ENCODE measurements at regions not wholly inside any gene's neighbourhood (a gene's known extent, or its start where the extent isn't known, plus 50 kb on each side); places are given as distances from the start of the nearest gene placed in this dataset.

- Histone ChIP-seq H3K9ac (ENCODE audit: low read length) (no peak overlapping the region), H3K36me3 (ENCODE audit: insufficient read depth, low read length) (no peaks in the 10 kb centered on the region), H3K27me3 (ENCODE audit: control insufficient read depth in 1 of 2, insufficient read depth in 2 of 2, low read length in 2 of 2) (no peaks in the 10 kb centered on the region), H3K4me3 (ENCODE audit: low read depth in 1 of 2, low read length in 2 of 2) (no peak overlapping the region), H3K27ac (ENCODE audit: low read depth, low read length) (no peak overlapping the region), H3K4me1 (ENCODE audit: insufficient read depth, low read length) (no peaks in the 10 kb centered on the region), H3K9me3 (ENCODE audit: low read length) (no peaks in the 10 kb centered on the region)
Measured at GRCh38 chr20:52921340-52921739, 50.8 kb upstream of the TSHZ2 start.

GRCh38 chr20:52918311-52918710 is 53.8 kb upstream of the TSHZ2 start:
- H3K27me3 ChIP-seq (ENCODE audit: control insufficient read depth in 1 of 2, insufficient read depth in 2 of 2, low read length in 2 of 2), result no peaks in the 10 kb centered on the region
- H3K4me1 ChIP-seq (ENCODE audit: insufficient read depth, low read length), result no peaks in the 10 kb centered on the region
- H3K9ac ChIP-seq (ENCODE audit: low read length), result no peak overlapping the region
- no peaks in the 10 kb centered on the region for H3K36me3 ChIP-seq (ENCODE audit: insufficient read depth, low read length)
- no peaks in the 10 kb centered on the region for H3K9me3 ChIP-seq (ENCODE audit: low read length)
- H3K27ac ChIP-seq (ENCODE audit: low read depth, low read length), result no peak overlapping the region
- no peak overlapping the region for H3K4me3 ChIP-seq (ENCODE audit: low read depth in 1 of 2, low read length in 2 of 2)

GRCh38 chr20:52915564-52915963 is 56.6 kb upstream of the TSHZ2 start:
- Histone ChIP-seq H3K9ac (ENCODE audit: low read length) (no peak overlapping the region), H3K4me1 (ENCODE audit: insufficient read depth, low read length) (no peaks in the 10 kb centered on the region), H3K4me3 (ENCODE audit: low read depth in 1 of 2, low read length in 2 of 2) (no peak overlapping the region), H3K36me3 (ENCODE audit: insufficient read depth, low read length) (no peaks in the 10 kb centered on the region), H3K9me3 (ENCODE audit: low read length) (no peaks in the 10 kb centered on the region), H3K27ac (ENCODE audit: low read depth, low read length) (no peak overlapping the region), H3K27me3 (ENCODE audit: control insufficient read depth in 1 of 2, insufficient read depth in 2 of 2, low read length in 2 of 2) (no peaks in the 10 kb centered on the region)

GRCh38 chr20:52914870-52915269 is 57.3 kb upstream of the TSHZ2 start:
- no peak overlapping the region for H3K9ac ChIP-seq (ENCODE audit: low read length)
- H3K9me3 ChIP-seq (ENCODE audit: low read length), result no peaks in the 10 kb centered on the region
- no peaks in the 10 kb centered on the region for H3K27me3 ChIP-seq (ENCODE audit: control insufficient read depth in 1 of 2, insufficient read depth in 2 of 2, low read length in 2 of 2)
- no peaks in the 10 kb centered on the region for H3K36me3 ChIP-seq (ENCODE audit: insufficient read depth, low read length)
- H3K4me3 ChIP-seq (ENCODE audit: low read depth in 1 of 2, low read length in 2 of 2), result no peak overlapping the region
- no peaks in the 10 kb centered on the region for H3K4me1 ChIP-seq (ENCODE audit: insufficient read depth, low read length)
- no peak overlapping the region for H3K27ac ChIP-seq (ENCODE audit: low read depth, low read length)

- Histone ChIP-seq H3K4me3 (ENCODE audit: low read depth in 1 of 2, low read length in 2 of 2) (no peak overlapping the region), H3K9ac (ENCODE audit: low read length) (no peak overlapping the region), H3K4me1 (ENCODE audit: insufficient read depth, low read length) (no peaks in the 10 kb centered on the region), H3K27me3 (ENCODE audit: control insufficient read depth in 1 of 2, insufficient read depth in 2 of 2, low read length in 2 of 2) (no peaks in the 10 kb centered on the region), H3K9me3 (ENCODE audit: low read length) (no peaks in the 10 kb centered on the region), H3K27ac (ENCODE audit: low read depth, low read length) (no peak overlapping the region), H3K36me3 (ENCODE audit: insufficient read depth, low read length) (no peaks in the 10 kb centered on the region)
Measured at GRCh38 chr20:52913650-52914387, 58.3 kb upstream of the TSHZ2 start.

- Histone ChIP-seq H3K4me3 (ENCODE audit: low read depth in 1 of 2, low read length in 2 of 2) (no peak overlapping the region), H3K27me3 (ENCODE audit: control insufficient read depth in 1 of 2, insufficient read depth in 2 of 2, low read length in 2 of 2) (no peaks in the 10 kb centered on the region), H3K4me1 (ENCODE audit: insufficient read depth, low read length) (no peaks in the 10 kb centered on the region), H3K36me3 (ENCODE audit: insufficient read depth, low read length) (no peaks in the 10 kb centered on the region), H3K9ac (ENCODE audit: low read length) (no peak overlapping the region), H3K27ac (ENCODE audit: low read depth, low read length) (no peak overlapping the region), H3K9me3 (ENCODE audit: low read length) (no peaks in the 10 kb centered on the region)
Measured at GRCh38 chr20:52905241-52905994, 66.7 kb upstream of the TSHZ2 start.

GRCh38 chr20:52904837-52905236 is 67.3 kb upstream of the TSHZ2 start:
- Histone ChIP-seq H3K9ac (ENCODE audit: low read length) (no peak overlapping the region), H3K36me3 (ENCODE audit: insufficient read depth, low read length) (no peaks in the 10 kb centered on the region), H3K27ac (ENCODE audit: low read depth, low read length) (no peak overlapping the region), H3K9me3 (ENCODE audit: low read length) (no peaks in the 10 kb centered on the region), H3K27me3 (ENCODE audit: control insufficient read depth in 1 of 2, insufficient read depth in 2 of 2, low read length in 2 of 2) (no peaks in the 10 kb centered on the region), H3K4me3 (ENCODE audit: low read depth in 1 of 2, low read length in 2 of 2) (no peak overlapping the region), H3K4me1 (ENCODE audit: insufficient read depth, low read length) (no peaks in the 10 kb centered on the region)

- no peak overlapping the region for H3K27ac ChIP-seq (ENCODE audit: low read depth, low read length)
- no peaks in the 10 kb centered on the region for H3K9me3 ChIP-seq (ENCODE audit: low read length)
- H3K9ac ChIP-seq (ENCODE audit: low read length), result no peak overlapping the region
- H3K36me3 ChIP-seq (ENCODE audit: insufficient read depth, low read length), result no peaks in the 10 kb centered on the region
- H3K4me3 ChIP-seq (ENCODE audit: low read depth in 1 of 2, low read length in 2 of 2), result no peak overlapping the region
- no peaks in the 10 kb centered on the region for H3K27me3 ChIP-seq (ENCODE audit: control insufficient read depth in 1 of 2, insufficient read depth in 2 of 2, low read length in 2 of 2)
- H3K4me1 ChIP-seq (ENCODE audit: insufficient read depth, low read length), result no peaks in the 10 kb centered on the region
Measured at GRCh38 chr20:52899041-52899608, 73.0 kb upstream of the TSHZ2 start.

- H3K9ac ChIP-seq (ENCODE audit: low read length), result no peak overlapping the region
- no peaks in the 10 kb centered on the region for H3K9me3 ChIP-seq (ENCODE audit: low read length)
- no peak overlapping the region for H3K4me3 ChIP-seq (ENCODE audit: low read depth in 1 of 2, low read length in 2 of 2)
- H3K27ac ChIP-seq (ENCODE audit: low read depth, low read length), result no peak overlapping the region
- no peaks in the 10 kb centered on the region for H3K27me3 ChIP-seq (ENCODE audit: control insufficient read depth in 1 of 2, insufficient read depth in 2 of 2, low read length in 2 of 2)
- no peaks in the 10 kb centered on the region for H3K36me3 ChIP-seq (ENCODE audit: insufficient read depth, low read length)
- H3K4me1 ChIP-seq (ENCODE audit: insufficient read depth, low read length), result no peaks in the 10 kb centered on the region
Measured at GRCh38 chr20:52896348-52896747, 75.8 kb upstream of the TSHZ2 start.

- Histone ChIP-seq H3K4me3 (ENCODE audit: low read depth in 1 of 2, low read length in 2 of 2) (no peak overlapping the region), H3K9me3 (ENCODE audit: low read length) (no peaks in the 10 kb centered on the region), H3K27me3 (ENCODE audit: control insufficient read depth in 1 of 2, insufficient read depth in 2 of 2, low read length in 2 of 2) (no peaks in the 10 kb centered on the region), H3K4me1 (ENCODE audit: insufficient read depth, low read length) (no peaks in the 10 kb centered on the region), H3K9ac (ENCODE audit: low read length) (no peak overlapping the region), H3K36me3 (ENCODE audit: insufficient read depth, low read length) (no peaks in the 10 kb centered on the region), H3K27ac (ENCODE audit: low read depth, low read length) (no peak overlapping the region)
Measured at GRCh38 chr20:52895701-52896100, 76.5 kb upstream of the TSHZ2 start.

- H3K36me3 ChIP-seq (ENCODE audit: insufficient read depth, low read length), result no peaks in the 10 kb centered on the region
- no peak overlapping the region for H3K27ac ChIP-seq (ENCODE audit: low read depth, low read length)
- no peaks in the 10 kb centered on the region for H3K9me3 ChIP-seq (ENCODE audit: low read length)
- H3K4me3 ChIP-seq (ENCODE audit: low read depth in 1 of 2, low read length in 2 of 2), result no peak overlapping the region
- H3K27me3 ChIP-seq (ENCODE audit: control insufficient read depth in 1 of 2, insufficient read depth in 2 of 2, low read length in 2 of 2), result no peaks in the 10 kb centered on the region
- H3K4me1 ChIP-seq (ENCODE audit: insufficient read depth, low read length), result no peaks in the 10 kb centered on the region
- H3K9ac ChIP-seq (ENCODE audit: low read length), result no peak overlapping the region
Measured at GRCh38 chr20:52895235-52895634, 76.9 kb upstream of the TSHZ2 start.
